T-helper 1 cell treated with Interleukin-12 subunit alpha and Interleukin-12 subunit beta and Interleukin-4 antibody, amounts not matched to agents 30 μg/mL and 1 μg/mL, for 36 hours (primary cell): ENCODE measurements at regions not wholly inside any gene's neighbourhood (a gene's known extent, or its start where the extent isn't known, plus 50 kb on each side); places are given as distances from the start of the nearest gene placed in this dataset.
"Not testable (repeated sequence)": the region's sequence is repeated elsewhere in the genome, so short reads cannot be mapped to it uniquely, and the experiment has no call there.

Experiments used
- H3K27ac Mint-ChIP-seq: one replicate; pipeline ENCODE4 v1.8.0; 2021; ENCODE audit warnings: mild to moderate bottlenecking, mixed read lengths
- H3K27me3 Mint-ChIP-seq: one replicate; pipeline ENCODE4 v1.8.0; 2021; ENCODE audit warnings: low read depth, mixed read lengths
- H3K36me3 Mint-ChIP-seq: one replicate; pipeline ENCODE4 v1.8.0; 2021; ENCODE audit warnings: low read depth, mixed read lengths
- H3K4me1 Mint-ChIP-seq: one replicate; pipeline ENCODE4 v1.8.0; 2021; ENCODE audit warnings: low read depth, mixed read lengths
- H3K4me3 Mint-ChIP-seq: one replicate; pipeline ENCODE4 v1.8.0; 2021; ENCODE audit warnings: mild to moderate bottlenecking, moderate library complexity, mixed read lengths
- H3K9me3 Mint-ChIP-seq: one replicate; pipeline ENCODE4 v1.8.0; 2021; ENCODE audit warnings: mixed read lengths

GRCh38 chr4:188374871-188375270 lies 235.6 kb downstream of the TRIML1 start:
- no peaks in the 10 kb centered on the region for H3K4me1 Mint-ChIP-seq
- H3K27ac Mint-ChIP-seq = no peak overlapping the region
- H3K9me3 Mint-ChIP-seq = peaks cover 48% of the 10 kb centered on the region
- H3K27me3 Mint-ChIP-seq = no peaks in the 10 kb centered on the region
- H3K36me3 Mint-ChIP-seq = no peaks in the 10 kb centered on the region
- no peak overlapping the region for H3K4me3 Mint-ChIP-seq

- Mint-ChIP-seq H3K9me3 (peaks cover 55% of the 10 kb centered on the region), H3K4me1 (no peaks in the 10 kb centered on the region), H3K27me3 (no peaks in the 10 kb centered on the region), H3K27ac (no peak overlapping the region), H3K36me3 (no peaks in the 10 kb centered on the region), H3K4me3 (no peak overlapping the region)
Measured at GRCh38 chr4:188377816-188378215, 238.6 kb downstream of the TRIML1 start.

- Mint-ChIP-seq H3K36me3 (no peaks in the 10 kb centered on the region), H3K4me3 (no peak overlapping the region), H3K4me1 (no peaks in the 10 kb centered on the region), H3K9me3 (peaks cover 46% of the 10 kb centered on the region), H3K27me3 (no peaks in the 10 kb centered on the region), H3K27ac (no peak overlapping the region)
Measured at GRCh38 chr4:188383180-188383579, 243.9 kb downstream of the TRIML1 start.

GRCh38 chr4:188387179-188387791 lies 248.0 kb downstream of the TRIML1 start:
- H3K4me1 Mint-ChIP-seq = no peaks in the 10 kb centered on the region
- H3K4me3 Mint-ChIP-seq = no peak overlapping the region
- no peaks in the 10 kb centered on the region for H3K27me3 Mint-ChIP-seq
- peaks cover 51% of the 10 kb centered on the region for H3K9me3 Mint-ChIP-seq
- no peak overlapping the region for H3K27ac Mint-ChIP-seq
- no peaks in the 10 kb centered on the region for H3K36me3 Mint-ChIP-seq

GRCh38 chr4:188391349-188391748 lies 252.1 kb downstream of the TRIML1 start:
- not testable (repeated sequence) for H3K4me1 Mint-ChIP-seq, H3K4me3 Mint-ChIP-seq, H3K36me3 Mint-ChIP-seq, H3K27ac Mint-ChIP-seq, H3K27me3 Mint-ChIP-seq
- H3K9me3 Mint-ChIP-seq = peaks cover 41% of the 10 kb centered on the region

- Mint-ChIP-seq H3K9me3 (peaks cover 21% of the 10 kb centered on the region), H3K27me3 (no peaks in the 10 kb centered on the region), H3K4me1 (no peaks in the 10 kb centered on the region), H3K27ac (no peak overlapping the region), H3K4me3 (no peak overlapping the region), H3K36me3 (no peaks in the 10 kb centered on the region)
Measured at GRCh38 chr4:188396037-188396436, 256.8 kb downstream of the TRIML1 start.

- H3K4me1 Mint-ChIP-seq = no peaks in the 10 kb centered on the region
- peaks cover 14% of the 10 kb centered on the region for H3K9me3 Mint-ChIP-seq
- no peaks in the 10 kb centered on the region for H3K27me3 Mint-ChIP-seq
- no peak overlapping the region for H3K4me3 Mint-ChIP-seq
- H3K27ac Mint-ChIP-seq = no peak overlapping the region
- H3K36me3 Mint-ChIP-seq = no peaks in the 10 kb centered on the region
Measured at GRCh38 chr4:188399834-188400233, 260.6 kb downstream of the TRIML1 start.

GRCh38 chr4:188400451-188400850 lies 261.2 kb downstream of the TRIML1 start:
- no peaks in the 10 kb centered on the region for H3K4me1 Mint-ChIP-seq
- no peak overlapping the region for H3K4me3 Mint-ChIP-seq
- H3K36me3 Mint-ChIP-seq = no peaks in the 10 kb centered on the region
- no peak overlapping the region for H3K27ac Mint-ChIP-seq
- H3K27me3 Mint-ChIP-seq = no peaks in the 10 kb centered on the region
- H3K9me3 Mint-ChIP-seq = peaks cover 14% of the 10 kb centered on the region

GRCh38 chr4:188403272-188403671 lies 264.0 kb downstream of the TRIML1 start:
- Mint-ChIP-seq H3K27me3 (no peaks in the 10 kb centered on the region), H3K4me1 (no peaks in the 10 kb centered on the region), H3K4me3 (no peak overlapping the region), H3K36me3 (no peaks in the 10 kb centered on the region), H3K27ac (no peak overlapping the region), H3K9me3 (peaks cover 15% of the 10 kb centered on the region)

GRCh38 chr4:188405071-188405835 lies 266.0 kb downstream of the TRIML1 start:
- not testable (repeated sequence) for H3K27me3 Mint-ChIP-seq, H3K27ac Mint-ChIP-seq

GRCh38 chr4:188408244-188409030 lies 269.2 kb downstream of the TRIML1 start:
- H3K9me3 Mint-ChIP-seq = peaks cover 30% of the 10 kb centered on the region
- H3K4me3 Mint-ChIP-seq = no peak overlapping the region

More at GRCh38 chr4:188405071-188405835, 266.0 kb downstream of the TRIML1 start:
- H3K4me3 Mint-ChIP-seq, H3K36me3 Mint-ChIP-seq, H3K4me1 Mint-ChIP-seq: not testable (repeated sequence)
- peaks cover 18% of the 10 kb centered on the region for H3K9me3 Mint-ChIP-seq

GRCh38 chr4:188409851-188410250 lies 270.6 kb downstream of the TRIML1 start:
- Mint-ChIP-seq H3K27me3 (no peaks in the 10 kb centered on the region), H3K36me3 (no peaks in the 10 kb centered on the region), H3K27ac (no peak overlapping the region), H3K9me3 (peaks cover 28% of the 10 kb centered on the region), H3K4me3 (no peak overlapping the region), H3K4me1 (no peaks in the 10 kb centered on the region)

More at GRCh38 chr4:188408244-188409030, 269.2 kb downstream of the TRIML1 start:
- H3K4me1 Mint-ChIP-seq = no peaks in the 10 kb centered on the region
- no peaks in the 10 kb centered on the region for H3K36me3 Mint-ChIP-seq
- no peak overlapping the region for H3K27ac Mint-ChIP-seq
- H3K27me3 Mint-ChIP-seq = no peaks in the 10 kb centered on the region

- H3K4me1 Mint-ChIP-seq = no peaks in the 10 kb centered on the region
- H3K4me3 Mint-ChIP-seq = no peak overlapping the region
- H3K36me3 Mint-ChIP-seq = no peaks in the 10 kb centered on the region
- H3K27me3 Mint-ChIP-seq = no peaks in the 10 kb centered on the region
- peaks cover 33% of the 10 kb centered on the region for H3K9me3 Mint-ChIP-seq
- no peak overlapping the region for H3K27ac Mint-ChIP-seq
Measured at GRCh38 chr4:188411805-188412204, 272.6 kb downstream of the TRIML1 start.

GRCh38 chr4:188412499-188412898 lies 273.3 kb downstream of the TRIML1 start:
- Mint-ChIP-seq H3K9me3 (peaks cover 32% of the 10 kb centered on the region), H3K4me3 (no peak overlapping the region), H3K27me3 (no peaks in the 10 kb centered on the region), H3K4me1 (no peaks in the 10 kb centered on the region), H3K36me3 (no peaks in the 10 kb centered on the region), H3K27ac (no peak overlapping the region)

GRCh38 chr4:188414441-188414840 lies 275.2 kb downstream of the TRIML1 start:
- Mint-ChIP-seq H3K27me3 (no peaks in the 10 kb centered on the region), H3K4me1 (no peaks in the 10 kb centered on the region), H3K27ac (no peak overlapping the region), H3K36me3 (no peaks in the 10 kb centered on the region), H3K9me3 (peaks cover 30% of the 10 kb centered on the region), H3K4me3 (no peak overlapping the region)
